ENCODE measurements at regions not wholly inside any gene's neighbourhood (a gene's known extent, or its start where the extent isn't known, plus 50 kb on each side); places are given as distances from the start of the nearest gene placed in this dataset.
A peak's percentile ranks its signal among the peaks of the same experiment; 100 is the strongest.

DNA sequence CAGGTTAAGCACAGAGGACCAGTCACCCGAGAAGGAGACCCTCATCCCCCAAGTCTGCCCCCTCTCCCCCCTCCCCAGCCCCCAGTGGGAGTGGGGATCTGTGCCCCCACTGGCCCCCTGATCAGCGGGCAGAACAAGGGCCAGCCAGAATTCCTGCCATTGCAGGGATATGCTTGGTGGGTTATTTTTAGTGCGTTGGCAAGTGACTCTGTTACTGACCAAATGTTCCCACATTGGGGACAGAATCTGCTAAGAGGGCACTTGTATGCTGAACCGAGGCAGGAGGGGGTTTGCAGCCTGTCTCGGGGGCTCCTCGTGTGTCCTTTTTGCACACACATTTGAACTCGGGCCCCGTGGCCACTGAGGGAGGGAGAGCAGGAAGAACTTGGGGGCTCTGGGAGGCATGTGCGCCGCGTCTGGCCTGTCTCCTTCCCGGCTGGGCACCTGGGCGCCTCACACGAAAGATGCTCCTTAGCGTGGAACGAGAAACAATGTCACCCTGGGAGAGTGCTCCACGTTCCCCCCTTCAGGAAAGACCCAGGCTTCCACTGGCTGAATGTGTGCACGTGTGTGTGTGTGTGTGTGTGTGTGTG, 66.4 kb upstream of the CASZ1 start:
- Histone ChIP-seq H3K27ac (no peak overlapping the region), H3K9me3 (replicated peaks) (no peaks in the 10 kb centered on the region), H3K27me3 (peaks cover 28% of the 10 kb centered on the region), H3K4me1 (peaks cover 6% of the 10 kb centered on the region; the same call in 1 of the 2 replicates), H3K4me3 (no peak overlapping the region), H3K36me3 (no peaks in the 10 kb centered on the region)
- no peak for DNase-seq

DNA sequence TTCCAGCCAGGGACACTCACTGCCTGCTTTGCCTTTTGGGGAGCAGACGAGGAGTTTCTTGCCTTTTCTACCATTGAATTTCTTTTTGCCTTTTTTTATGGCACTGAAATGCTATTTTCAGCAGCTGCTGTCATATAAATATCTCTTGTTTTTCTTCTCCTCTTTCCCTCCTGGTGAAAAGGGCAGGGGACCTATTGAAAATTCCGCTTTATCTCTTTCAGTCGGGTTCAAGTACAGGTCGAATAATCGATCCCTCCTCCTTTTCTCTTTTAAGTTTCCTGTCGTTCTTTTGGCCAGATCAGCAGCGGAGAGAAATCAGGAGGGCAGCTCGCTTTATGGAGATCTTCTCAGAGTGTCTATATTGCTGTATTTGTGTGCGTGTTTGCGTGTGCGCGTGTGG, 67.4 kb upstream of the CASZ1 start:
- Histone ChIP-seq H3K27me3 (peaks cover 38% of the 10 kb centered on the region), H3K4me1 (peaks cover 3% of the 10 kb centered on the region; the same call in 1 of the 2 replicates), H3K9me3 (replicated peaks) (no peaks in the 10 kb centered on the region), H3K27ac (no peak overlapping the region), H3K36me3 (no peaks in the 10 kb centered on the region), H3K4me3 (no peak overlapping the region)
- DNase-seq, result no peak

DNA sequence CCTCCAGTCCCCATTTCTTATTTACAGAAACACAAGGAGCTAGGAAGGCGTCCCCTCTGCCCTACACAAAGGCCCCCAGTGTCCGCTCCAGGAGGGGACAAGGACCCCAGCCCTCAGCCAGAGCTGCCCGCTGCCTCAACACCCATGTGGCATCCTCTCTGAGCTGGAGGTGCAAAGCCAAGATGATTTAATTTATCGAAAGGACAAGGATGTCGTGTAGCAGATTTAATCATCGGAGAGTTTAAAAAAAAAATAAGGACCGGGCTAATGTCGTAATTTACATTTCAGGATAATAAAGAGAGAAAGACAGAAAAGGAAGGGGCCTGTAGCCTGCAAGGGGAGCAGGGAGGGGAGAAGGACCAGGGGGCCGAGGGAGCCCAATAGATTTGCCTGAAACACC, 68.3 kb upstream of the CASZ1 start:
- Histone ChIP-seq H3K4me3 (no peak overlapping the region), H3K27me3 (peaks cover 45% of the 10 kb centered on the region), H3K27ac (no peak overlapping the region), H3K36me3 (no peaks in the 10 kb centered on the region), H3K9me3 (replicated peaks) (no peaks in the 10 kb centered on the region), H3K4me1 (peaks cover 3% of the 10 kb centered on the region; the same call in 1 of the 2 replicates)
- DNase-seq, result no peak

DNA sequence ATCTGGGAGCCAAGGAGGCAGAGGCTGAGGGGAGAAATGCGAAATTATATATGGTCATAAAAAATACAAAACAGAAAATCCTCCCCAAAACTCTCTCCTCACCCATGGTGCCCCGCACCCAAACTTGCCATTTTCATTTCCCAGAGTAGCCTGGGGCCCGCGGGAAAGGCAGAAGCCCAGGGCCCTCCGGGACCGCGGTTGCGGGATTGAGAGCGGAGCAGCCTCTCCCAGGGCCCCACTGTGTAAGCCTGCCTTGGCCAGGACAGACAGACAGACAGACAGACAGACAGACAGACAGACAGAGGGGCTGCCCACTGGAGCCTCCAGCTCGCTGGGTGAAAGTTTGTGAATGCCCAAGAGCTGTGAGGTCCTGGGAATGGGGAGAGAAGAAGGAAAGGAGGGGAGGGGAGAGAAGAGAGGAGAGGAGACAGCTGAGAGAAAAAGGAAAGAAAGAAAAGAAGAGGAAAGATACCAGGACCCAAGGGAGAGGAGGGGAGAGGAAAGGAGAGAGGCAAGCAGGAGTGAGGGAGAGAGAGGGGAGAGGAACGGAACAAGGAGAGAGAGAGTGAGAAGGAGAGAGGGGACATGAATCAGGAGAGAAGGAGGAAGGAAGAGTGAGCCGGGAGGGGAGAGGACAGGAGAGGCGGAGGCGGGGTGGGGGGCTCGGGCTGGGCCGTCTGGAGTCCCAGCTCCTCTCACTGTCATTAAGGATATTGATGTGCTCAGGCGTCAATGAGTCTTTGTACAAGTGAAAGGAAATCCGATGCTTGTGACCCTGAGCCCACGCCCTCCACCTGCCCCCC, 69.3 kb upstream of the CASZ1 start:
- peaks cover 3% of the 10 kb centered on the region; the same call in 1 of the 2 replicates for H3K4me1 ChIP-seq
- H3K9me3 ChIP-seq (replicated peaks), result no peaks in the 10 kb centered on the region
- DNase-seq, result peak in 1 of 2 experiments; percentile 31
- H3K4me3 ChIP-seq, result no peak overlapping the region
- H3K36me3 ChIP-seq, result no peaks in the 10 kb centered on the region
- H3K27me3 ChIP-seq, result peaks cover 45% of the 10 kb centered on the region
- no peak overlapping the region for H3K27ac ChIP-seq

DNA sequence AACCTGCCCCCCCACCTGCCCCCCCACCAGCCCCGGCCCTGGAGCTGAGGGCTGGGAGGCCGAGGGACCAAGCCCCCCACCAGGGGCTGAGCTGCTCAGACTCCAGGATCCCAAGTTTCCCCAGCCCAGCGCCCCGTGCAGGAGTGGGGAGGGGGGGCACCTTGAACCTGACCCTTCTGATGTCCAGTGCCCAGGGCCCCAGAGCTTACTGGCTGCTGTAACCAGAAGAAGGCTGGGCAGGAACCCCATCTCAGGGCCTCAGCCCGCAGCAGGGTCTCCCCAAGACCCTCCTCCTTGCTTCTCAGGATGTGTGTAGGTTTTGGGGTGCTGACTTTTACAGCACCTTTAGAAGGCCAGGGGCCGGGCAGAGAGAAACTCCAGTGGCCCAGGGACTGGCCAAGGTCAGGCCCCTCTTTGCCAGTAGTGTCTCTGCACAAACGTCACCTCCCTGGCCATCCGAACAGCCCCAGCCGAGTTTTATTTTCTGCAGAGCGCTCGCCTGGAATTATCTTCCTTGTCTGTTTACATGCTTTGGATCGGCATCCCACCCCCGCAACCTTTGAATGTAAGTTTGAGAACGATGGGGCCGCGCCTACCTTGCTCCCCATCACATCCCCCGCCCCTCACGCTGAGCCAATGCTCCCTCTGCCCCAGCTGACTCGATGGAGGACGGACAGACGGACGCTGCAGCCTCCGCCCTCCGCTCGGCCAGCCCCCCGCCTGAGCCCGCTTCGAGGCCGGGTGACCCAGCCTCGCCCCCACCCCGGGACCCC, 70.1 kb upstream of the CASZ1 start:
- Histone ChIP-seq H3K27me3 (peaks cover 42% of the 10 kb centered on the region), H3K9me3 (replicated peaks) (no peaks in the 10 kb centered on the region), H3K4me3 (peak overlapping the region; percentile 32), H3K36me3 (no peaks in the 10 kb centered on the region), H3K4me1 (peaks cover 3% of the 10 kb centered on the region; the same call in 1 of the 2 replicates), H3K27ac (no peak overlapping the region)
- DNase-seq, result peak; percentile 43 to 53

DNA sequence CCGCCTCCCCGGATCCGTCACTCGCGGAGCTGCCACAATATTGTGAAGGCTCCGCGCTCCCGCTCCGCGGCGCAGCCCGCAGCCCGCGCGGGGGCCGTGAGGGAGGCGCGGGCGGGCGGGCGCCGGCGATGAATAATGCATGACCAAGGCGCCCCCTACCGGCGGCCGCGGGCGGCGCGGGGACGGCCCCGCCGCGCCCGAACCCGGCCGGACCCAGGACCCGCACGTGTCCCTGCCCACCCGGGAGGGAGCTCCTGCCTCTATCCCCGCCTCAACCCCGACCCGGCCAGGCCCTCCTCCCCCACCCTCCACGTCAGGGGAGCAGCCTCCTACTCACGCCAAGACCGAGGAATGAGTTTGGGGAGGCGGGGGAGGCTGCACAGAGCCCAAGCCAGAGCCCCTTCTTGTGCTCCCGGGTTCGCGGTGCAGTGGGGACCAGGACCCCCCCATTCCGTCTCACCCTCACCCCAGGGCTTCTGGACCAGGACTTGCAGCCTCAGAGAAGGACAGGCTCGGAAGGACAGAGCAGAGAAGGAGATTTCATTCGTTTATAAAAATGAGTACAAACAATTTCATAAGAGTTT, 70.8 kb upstream of the CASZ1 start:
- Histone ChIP-seq H3K36me3 (no peaks in the 10 kb centered on the region), H3K4me1 (peaks cover 3% of the 10 kb centered on the region; the same call in 1 of the 2 replicates), H3K27me3 (peaks cover 37% of the 10 kb centered on the region), H3K9me3 (replicated peaks) (no peaks in the 10 kb centered on the region), H3K27ac (no peak overlapping the region), H3K4me3 (peak overlapping the region; percentile 32)
- peak; percentile 56 to 73 for DNase-seq

DNA sequence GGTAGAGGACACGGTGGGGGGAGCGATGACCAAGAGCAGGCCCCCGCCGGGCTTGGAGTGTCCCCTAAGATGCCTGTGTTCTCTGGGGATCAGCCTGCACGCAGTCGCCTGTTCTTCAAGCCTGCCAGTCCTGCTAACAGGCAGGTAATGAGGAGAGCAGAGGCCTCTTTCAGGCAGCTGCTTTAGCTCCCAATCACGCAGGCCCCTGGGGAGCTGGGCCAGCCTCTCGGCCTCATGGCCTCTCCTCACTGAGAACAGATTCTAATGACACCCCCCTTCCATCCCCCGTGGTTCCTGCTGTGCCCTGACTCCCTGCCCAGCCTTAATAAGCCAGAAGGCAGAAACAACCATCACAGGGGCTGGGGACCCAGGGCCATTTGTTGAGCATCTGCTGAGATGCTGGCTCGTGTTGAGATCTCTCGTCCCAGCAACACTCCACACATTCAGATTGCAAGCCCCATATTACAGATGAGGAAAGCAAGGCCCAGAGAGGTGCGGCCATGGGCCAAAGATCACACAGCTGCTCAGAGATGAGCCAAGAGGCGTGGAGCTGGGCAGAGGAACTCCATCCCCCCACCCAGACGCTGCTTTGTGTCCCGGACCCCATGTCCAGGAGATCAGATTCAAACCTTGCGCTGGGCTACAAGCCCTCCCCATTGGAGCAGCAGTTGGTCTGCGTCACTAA, 71.6 kb upstream of the CASZ1 start:
- no peak overlapping the region for H3K27ac ChIP-seq
- H3K4me3 ChIP-seq, result no peak overlapping the region
- peaks cover 37% of the 10 kb centered on the region for H3K27me3 ChIP-seq
- peak in 1 of 2 experiments; percentile 43 for DNase-seq
- H3K9me3 ChIP-seq (replicated peaks), result no peaks in the 10 kb centered on the region
- H3K4me1 ChIP-seq, result peaks cover 3% of the 10 kb centered on the region; the same call in 1 of the 2 replicates
- H3K36me3 ChIP-seq, result no peaks in the 10 kb centered on the region

DNA sequence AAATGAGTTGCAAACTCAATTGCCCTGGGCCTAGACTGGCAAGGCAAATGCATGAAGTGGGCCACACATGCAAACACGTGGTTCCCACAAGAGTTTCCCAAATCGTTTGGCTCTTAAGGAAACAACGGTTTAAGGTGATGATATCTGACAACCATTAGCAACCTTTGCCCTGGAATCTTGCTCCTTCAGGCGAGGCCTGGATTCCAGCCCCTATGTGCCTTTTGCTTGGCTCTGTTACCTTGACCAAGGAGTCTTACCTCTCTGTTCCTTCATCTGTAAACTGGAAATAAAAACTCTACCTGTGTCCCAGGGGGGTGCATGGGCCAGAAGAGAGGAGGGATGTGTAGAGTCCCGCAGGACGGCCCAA, 72.1 kb upstream of the CASZ1 start:
- H3K36me3 ChIP-seq, result no peaks in the 10 kb centered on the region

DNA sequence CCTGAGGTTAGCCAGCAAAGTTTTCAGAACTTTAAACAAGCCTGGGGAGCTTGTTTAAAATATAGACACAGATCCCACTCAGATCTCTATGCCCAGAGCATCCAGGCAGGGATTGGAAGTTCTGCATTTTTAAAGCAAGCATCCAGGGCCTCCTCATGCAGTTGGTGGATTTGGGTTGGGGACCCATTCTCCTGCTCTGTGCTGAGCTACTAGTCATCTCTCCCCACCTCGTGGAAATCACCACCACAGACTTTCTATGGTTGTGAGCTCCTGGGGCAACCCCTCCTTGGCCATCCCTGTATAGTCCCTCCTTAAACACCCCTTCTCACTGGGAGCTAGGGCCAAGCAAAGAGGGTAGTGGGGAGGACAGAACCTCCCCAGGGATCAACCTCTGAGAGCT, 73.5 kb upstream of the CASZ1 start:
- Histone ChIP-seq H3K27ac (no peak overlapping the region), H3K9me3 (replicated peaks) (no peaks in the 10 kb centered on the region), H3K27me3 (peaks cover 33% of the 10 kb centered on the region), H3K36me3 (no peaks in the 10 kb centered on the region), H3K4me3 (no peak overlapping the region), H3K4me1 (peaks cover 3% of the 10 kb centered on the region; the same call in 1 of the 2 replicates)
- no peak for DNase-seq

More for the DNA sequence above, 72.1 kb upstream of the CASZ1 start:
- H3K27me3 ChIP-seq, result peaks cover 37% of the 10 kb centered on the region
- H3K9me3 ChIP-seq (replicated peaks), result no peaks in the 10 kb centered on the region
- DNase-seq, result no peak
- no peak overlapping the region for H3K27ac ChIP-seq
- H3K4me1 ChIP-seq, result peaks cover 3% of the 10 kb centered on the region; the same call in 1 of the 2 replicates
- no peak overlapping the region for H3K4me3 ChIP-seq

DNA sequence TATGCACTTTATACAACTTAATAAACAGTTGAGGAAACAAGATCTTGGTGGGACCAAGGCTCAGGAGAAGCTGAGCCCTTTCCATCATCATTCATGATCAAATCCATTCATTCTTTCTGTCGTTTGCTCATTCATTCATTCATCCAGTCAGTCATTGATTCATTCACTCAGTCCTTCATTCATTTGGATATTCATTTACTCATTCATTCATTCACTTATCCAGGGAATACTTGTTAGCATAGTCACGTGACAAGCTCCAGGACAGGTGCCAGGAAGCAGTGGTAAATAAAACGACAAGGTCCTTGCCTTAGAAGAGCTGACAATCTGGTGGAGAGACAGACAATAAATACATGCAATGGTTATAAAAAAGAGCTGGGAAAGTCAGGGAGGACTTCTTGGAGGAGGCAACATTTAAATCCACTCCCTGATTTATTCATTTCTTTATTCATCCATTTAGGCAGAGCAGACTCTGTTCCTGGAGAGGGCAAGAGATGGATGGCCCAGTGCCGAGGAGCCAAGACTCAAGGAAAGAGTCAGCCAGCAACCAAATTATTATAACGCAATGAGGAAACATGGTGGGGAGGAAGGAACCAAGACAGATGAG, 74.1 kb upstream of the CASZ1 start:
- no peak overlapping the region for H3K27ac ChIP-seq
- DNase-seq, result no peak
- no peaks in the 10 kb centered on the region for H3K9me3 ChIP-seq (replicated peaks)
- no peak overlapping the region for H3K4me3 ChIP-seq
- H3K27me3 ChIP-seq, result peaks cover 26% of the 10 kb centered on the region
- no peaks in the 10 kb centered on the region for H3K36me3 ChIP-seq
- H3K4me1 ChIP-seq, result peaks cover 3% of the 10 kb centered on the region; the same call in 1 of the 2 replicates

DNA sequence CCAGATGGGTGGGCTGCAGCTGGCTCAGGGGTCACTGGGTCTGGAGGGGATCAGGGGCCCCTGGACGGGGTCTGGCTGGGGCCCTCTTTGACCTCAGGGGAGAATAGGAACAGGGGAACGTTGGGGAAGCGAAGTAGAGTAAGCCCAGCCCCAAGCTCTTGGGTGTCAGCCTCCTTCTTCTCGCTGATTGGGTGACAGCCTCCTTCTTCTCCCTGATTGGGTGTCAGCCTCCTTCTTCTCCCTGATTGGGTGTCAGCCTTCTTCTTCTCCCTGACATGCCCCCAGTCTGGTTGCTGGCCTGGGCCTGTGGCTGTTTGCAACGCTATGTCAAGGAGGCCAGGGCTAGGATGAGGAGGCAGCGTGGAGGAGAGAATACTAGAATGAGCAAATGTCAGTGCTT, 76.7 kb upstream of the CASZ1 start:
- peak in 1 of 2 experiments; percentile 59 for DNase-seq
- Histone ChIP-seq H3K36me3 (no peaks in the 10 kb centered on the region), H3K4me3 (no peak overlapping the region), H3K27me3 (peaks cover 14% of the 10 kb centered on the region), H3K4me1 (no peaks in the 10 kb centered on the region; the same call in 1 of the 2 replicates), H3K9me3 (replicated peaks) (no peaks in the 10 kb centered on the region), H3K27ac (no peak overlapping the region)

DNA sequence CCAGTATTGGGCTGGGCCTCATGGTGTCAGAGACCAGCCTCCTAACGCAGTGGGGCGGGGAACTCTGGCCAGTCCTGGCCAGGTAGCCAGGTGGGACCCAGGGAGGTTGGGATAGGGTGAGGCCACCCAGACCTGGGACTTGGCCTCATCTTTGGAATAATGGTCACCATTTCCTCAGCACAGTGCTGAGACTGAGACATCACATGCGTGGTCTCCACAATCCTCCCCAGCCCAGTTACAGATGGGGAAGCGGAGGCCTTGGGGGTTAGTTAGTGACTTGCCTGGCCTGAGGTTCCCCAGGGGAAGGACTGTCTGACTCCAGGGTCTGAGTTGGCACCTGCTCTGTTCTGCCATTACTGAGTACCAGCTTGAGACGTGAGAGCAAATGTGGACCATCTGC, 77.9 kb upstream of the CASZ1 start:
- Histone ChIP-seq H3K9me3 (replicated peaks) (no peaks in the 10 kb centered on the region), H3K36me3 (no peaks in the 10 kb centered on the region), H3K4me1 (no peaks in the 10 kb centered on the region), H3K27me3 (0 out of 2 replicates have a peak, but pooled peaks cover 2% of the 10 kb centered on the region), H3K4me3 (no peak overlapping the region), H3K27ac (no peak overlapping the region)
- no peak for DNase-seq

DNA sequence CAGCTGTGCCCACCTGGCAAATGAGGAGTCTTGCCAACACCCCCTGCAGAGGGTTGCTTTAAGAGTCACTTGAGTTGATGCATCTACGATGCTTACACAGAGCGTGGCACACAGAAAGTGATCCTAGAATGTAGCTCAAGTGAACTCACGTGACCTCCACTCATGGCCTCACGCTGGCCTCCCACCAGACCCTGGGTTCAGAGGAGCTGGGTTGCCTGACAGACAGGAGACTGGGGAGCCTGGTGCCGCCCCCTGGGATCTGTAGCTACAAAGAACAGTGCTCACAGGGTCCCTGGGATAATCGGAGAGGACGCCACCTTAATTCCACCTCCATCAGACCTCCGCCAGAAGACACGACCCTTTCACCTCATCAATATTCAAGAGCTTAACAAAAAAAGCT, 81.4 kb upstream of the CASZ1 start:
- Histone ChIP-seq H3K9me3 (replicated peaks) (no peaks in the 10 kb centered on the region), H3K27ac (no peak overlapping the region), H3K4me1 (no peaks in the 10 kb centered on the region), H3K36me3 (no peaks in the 10 kb centered on the region), H3K4me3 (no peak overlapping the region), H3K27me3 (no peaks in the 10 kb centered on the region)
- no peak for DNase-seq

DNA sequence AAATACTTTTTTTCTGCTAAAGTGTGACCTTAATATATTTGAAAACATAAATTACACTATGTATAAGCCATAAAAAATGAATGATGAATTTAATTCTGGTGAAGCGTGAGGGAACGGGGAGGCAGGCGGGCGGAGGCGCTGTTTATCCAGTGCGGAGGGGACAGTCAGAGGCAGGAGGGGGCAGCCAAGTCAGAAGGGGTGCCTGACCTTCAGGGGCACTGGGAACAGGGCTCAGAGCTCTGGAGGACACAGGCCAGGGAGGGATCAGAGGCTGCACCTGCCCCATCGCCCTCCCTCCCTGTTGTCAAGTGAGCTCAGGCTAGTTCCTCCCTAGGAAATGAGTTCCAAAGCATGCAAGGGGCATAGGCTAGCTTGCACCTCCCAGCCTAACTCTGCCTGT, 82.0 kb upstream of the CASZ1 start:
- Histone ChIP-seq H3K4me3 (no peak overlapping the region), H3K4me1 (no peaks in the 10 kb centered on the region), H3K9me3 (replicated peaks) (no peaks in the 10 kb centered on the region), H3K36me3 (no peaks in the 10 kb centered on the region), H3K27me3 (no peaks in the 10 kb centered on the region), H3K27ac (no peak overlapping the region)
- no peak for DNase-seq
